HG03064 (cell line): ENCODE measurements at regions not wholly inside any gene's neighbourhood (a gene's known extent, or its start where the extent isn't known, plus 50 kb on each side); places are given as distances from the start of the nearest gene placed in this dataset.
"Not testable (repeated sequence)": the region's sequence is repeated elsewhere in the genome, so short reads cannot be mapped to it uniquely, and the experiment has no call there.

Source experiments
- ATAC-seq: cut with Tn5 transposase; IDR thresholded peaks from one replicate; pipeline ENCODE4 v1.9.1; 2021; ENCODE audit warnings: low read depth; ENCODE audit not compliant: unreplicated experiment

DNA sequence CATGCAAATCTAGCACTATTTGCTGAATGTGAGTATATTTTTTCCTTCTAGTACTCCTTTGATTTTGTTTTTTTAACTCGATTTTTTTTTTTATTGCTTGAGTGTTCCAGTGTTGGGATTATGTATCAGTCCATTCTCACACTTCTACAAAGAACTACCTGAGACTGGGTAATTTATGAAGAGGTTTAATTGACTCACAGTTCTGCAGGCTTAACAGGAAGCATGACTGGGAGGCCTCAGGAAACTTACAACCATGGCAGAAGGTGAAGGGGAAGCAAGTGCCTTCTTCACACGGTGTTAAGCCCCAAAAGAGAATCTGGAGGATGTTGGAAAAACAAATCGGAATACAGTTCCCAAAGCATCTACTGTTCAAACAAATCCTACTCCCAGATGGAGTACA is 69.1 kb downstream of the ZNF518B start:
- ATAC-seq, result not testable (repeated sequence)

DNA sequence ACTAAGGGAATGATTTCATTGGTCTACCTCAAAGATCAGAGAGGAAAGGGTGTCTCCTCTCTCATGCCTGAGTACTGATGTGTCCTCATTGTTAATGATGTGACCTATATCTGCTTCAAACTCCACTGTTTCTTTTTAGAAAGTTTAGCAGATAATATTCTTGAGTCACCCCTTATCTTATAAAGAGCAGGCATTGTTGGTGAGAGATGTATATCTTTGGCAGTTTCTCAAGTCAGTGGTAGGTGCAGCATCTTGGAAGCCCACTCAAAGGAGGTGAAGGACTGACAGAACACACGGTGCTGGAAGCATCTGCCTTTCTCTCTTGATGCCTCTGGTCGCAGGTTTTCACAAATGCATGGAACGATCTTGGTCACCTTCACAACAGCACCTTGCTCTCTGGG is 71.2 kb downstream of the ZNF518B start:
- ATAC-seq, result no peak

GRCh38 chr4:10384974-10385373 is 72.3 kb downstream of the ZNF518B start:
- no peak for ATAC-seq

DNA sequence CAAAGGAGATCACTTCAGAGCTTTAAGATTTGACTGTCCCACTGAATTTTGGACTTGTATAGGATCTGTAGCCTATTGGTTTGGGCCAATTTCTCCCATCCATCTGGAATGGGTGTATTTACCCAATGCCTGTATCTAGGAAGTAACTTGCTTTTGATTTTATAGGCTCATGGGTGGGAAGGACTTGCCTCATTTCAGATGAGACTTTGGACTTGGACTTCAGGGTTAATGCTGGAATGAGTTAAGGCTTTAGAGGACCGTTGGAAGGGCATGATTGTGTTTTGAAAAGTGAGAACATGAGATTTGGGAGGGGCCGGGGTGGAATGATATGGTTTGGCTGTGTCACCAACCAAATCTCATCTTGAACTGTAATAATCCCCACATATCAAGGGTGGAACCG is 73.8 kb downstream of the ZNF518B start:
- no peak for ATAC-seq

DNA sequence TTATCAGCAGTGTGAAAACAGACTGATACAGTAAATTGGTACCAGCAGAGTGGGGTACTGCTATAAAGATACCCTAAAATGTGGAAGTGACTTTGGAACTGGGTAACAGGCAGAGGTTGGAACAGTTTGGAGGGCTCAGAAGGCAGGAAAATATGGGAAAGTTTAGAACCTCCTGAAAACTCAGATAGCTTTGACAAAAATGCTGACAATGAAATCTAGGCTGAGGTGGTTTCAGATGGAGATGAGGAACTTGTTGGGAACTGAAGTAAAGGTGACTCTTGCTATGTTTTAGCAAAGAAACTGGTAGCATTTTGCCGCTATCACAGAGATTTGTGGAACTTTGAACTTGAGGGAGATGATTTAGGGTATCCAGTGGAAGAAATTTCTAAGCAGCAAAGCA is 75.1 kb downstream of the ZNF518B start:
- ATAC-seq, result not testable (repeated sequence)

GRCh38 chr4:10381146-10381545 is 76.1 kb downstream of the ZNF518B start:
- no peak for ATAC-seq

DNA sequence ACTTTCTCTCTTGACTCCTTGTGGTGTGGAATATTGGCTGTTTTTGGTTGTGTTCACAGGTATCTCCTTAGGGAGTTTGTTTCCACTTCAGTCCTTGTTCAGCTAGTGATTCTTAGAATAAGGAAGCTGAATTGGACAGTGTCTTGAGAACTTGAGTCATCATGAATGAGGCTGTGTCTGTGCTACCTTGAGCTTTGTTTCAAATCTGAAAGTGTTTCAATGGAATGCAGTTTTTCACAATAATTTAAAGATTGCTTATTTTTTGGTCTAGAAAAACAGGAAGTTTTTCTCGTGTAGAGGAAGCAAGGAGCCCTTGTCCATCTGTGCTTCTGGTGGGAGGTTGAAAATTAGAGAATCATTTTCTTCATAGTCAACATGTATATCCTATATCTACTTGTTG is 76.5 kb downstream of the ZNF518B start:
- ATAC-seq, result no peak

GRCh38 chr4:10371869-10372471 is 85.3 kb downstream of the ZNF518B start:
- ATAC-seq, result no peak

- ATAC-seq, result no peak
Observed at GRCh38 chr4:10371121-10371520, 86.1 kb downstream of the ZNF518B start.

DNA sequence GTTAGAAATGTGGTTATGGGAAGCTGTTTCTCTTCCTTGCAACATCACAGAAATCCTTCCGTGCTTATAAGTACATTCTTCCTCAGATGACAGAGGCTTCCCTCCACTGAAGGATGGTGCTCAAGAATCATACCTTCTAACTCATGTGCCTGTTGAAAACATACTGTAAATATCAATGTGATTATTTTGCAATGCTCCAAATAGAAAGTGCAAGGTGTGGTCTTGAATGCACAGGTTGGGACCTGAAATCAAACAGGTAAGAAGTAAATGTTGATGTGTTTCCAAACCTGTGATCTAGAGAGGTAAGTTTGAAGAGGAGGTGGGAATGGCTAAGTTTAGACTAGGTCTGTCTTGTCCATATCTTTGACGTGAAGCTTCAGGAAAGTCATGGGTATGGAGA is 87.7 kb downstream of the ZNF518B start:
- ATAC-seq, result no peak

- no peak for ATAC-seq
Observed at GRCh38 chr4:10366628-10367027, 90.6 kb downstream of the ZNF518B start.

- no peak for ATAC-seq
Observed at GRCh38 chr4:10364194-10364593, 93.0 kb downstream of the ZNF518B start.

GRCh38 chr4:10354746-10355145 is 102.5 kb downstream of the ZNF518B start:
- ATAC-seq, result no peak

- ATAC-seq, result no peak
Observed at GRCh38 chr4:10354225-10354624, 103.0 kb downstream of the ZNF518B start.

- ATAC-seq, result no peak
Observed at GRCh38 chr4:10353110-10353509, 104.1 kb downstream of the ZNF518B start.

- ATAC-seq, result no peak
Observed at GRCh38 chr4:10348241-10348640, 109.0 kb downstream of the ZNF518B start.

GRCh38 chr4:10347815-10348214 is 109.4 kb downstream of the ZNF518B start:
- no peak for ATAC-seq

DNA sequence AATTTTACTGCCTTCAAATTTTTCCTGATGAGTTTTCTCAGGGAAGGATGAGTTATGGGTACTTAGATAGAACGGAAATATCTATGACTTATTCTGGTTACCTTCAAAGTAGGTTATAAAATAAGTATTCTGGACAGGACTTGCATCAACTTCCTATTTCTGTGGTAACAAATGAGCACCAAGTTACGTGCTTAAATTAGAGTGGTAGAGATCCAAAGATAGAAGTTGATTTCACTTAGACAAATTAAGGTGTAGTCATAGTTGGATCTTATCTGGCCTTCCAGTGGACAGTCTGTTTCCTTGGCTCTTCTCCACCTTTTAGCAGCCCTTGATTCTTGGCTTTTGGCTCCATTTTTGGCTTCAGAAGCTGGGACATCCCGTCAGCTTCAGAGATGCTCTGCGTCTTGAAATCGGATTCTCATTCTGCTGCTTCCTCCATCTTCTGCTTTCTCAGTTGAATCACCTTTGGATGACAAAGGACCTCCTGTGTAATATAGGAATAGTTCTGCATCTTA is 109.9 kb downstream of the ZNF518B start:
- ATAC-seq, result no peak

DNA sequence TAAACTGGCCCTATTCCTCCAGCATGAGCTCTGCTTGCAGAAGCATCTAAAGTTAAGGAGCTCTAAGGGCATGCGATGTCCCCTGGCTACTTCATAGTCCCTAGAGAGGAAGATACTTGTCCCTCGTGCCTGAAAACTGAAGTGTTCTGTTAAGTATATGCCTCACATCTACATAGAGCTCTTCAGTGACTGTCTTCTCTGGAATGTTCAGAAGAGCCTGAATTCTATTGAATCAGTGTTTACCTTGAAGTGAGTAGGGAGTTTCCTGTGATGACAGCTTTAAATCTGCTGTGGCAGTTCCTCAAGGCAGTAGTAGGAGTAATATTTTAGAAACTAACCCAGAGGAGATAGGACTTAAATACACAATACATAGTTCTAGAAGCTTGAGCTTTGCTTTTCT is 111.2 kb downstream of the ZNF518B start:
- ATAC-seq, result no peak

- no peak for ATAC-seq
Observed at GRCh38 chr4:10345381-10345784, 111.8 kb downstream of the ZNF518B start.

DNA sequence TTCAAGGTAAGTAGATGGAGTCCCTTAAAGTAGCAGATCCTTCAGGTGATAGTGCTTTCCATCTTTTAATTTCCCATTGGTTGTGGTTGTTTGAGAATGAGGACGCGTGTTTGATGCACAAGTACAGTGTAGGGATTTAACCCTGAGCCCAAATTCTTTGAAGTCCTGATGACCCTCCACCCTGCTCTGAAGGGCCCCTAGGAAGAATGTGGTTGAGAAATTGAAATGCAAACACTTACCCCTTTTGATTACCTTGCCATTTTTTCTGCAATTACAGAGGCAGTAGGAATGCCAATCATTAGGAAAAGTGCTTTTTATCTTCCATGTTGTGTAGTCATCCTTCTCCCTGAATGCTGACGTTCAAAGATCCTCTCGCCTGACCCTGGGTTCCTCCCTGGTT is 112.4 kb downstream of the ZNF518B start:
- ATAC-seq, result no peak

DNA sequence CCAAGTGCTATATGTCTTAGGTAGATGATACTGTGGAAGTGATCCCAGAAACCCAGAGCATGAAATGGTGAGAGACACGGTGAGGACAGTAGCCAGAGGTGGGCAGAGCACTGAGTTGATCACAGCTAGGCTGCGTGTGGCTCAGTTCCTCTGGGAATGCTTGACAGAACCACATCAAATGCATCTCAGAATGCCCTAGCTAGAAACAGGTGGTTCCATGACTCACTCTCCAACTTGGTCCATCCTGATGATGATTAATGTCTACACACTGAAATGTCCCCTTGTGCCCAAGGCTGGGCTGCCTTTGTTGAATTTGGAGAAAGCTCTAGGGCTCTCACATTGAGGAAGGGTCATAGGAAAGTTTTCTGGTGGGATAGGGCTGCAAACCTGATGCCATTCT is 113.6 kb downstream of the ZNF518B start:
- ATAC-seq, result no peak

- no peak for ATAC-seq
Observed at GRCh38 chr4:10342866-10343265, 114.4 kb downstream of the ZNF518B start.
